Mesendoderm (in vitro differentiated cells): ENCODE measurements at regions not wholly inside any gene's neighbourhood (a gene's known extent, or its start where the extent isn't known, plus 50 kb on each side); places are given as distances from the start of the nearest gene placed in this dataset.

Experiments used
- DNase-seq: peaks from one replicate; pipeline ENCODE4 v3.0.0; 2013
- H2AK5ac ChIP-seq: 2 replicates; pipeline ENCODE4 v1.6.1; 2013; ENCODE audit warnings: low read length, inconsistent platforms
- H2BK120ac ChIP-seq: 2 replicates; pipeline ENCODE4 v1.6.1; 2013; ENCODE audit warnings: low read depth, mild to moderate bottlenecking, low read length, moderate library complexity, mixed read lengths
- H2BK15ac ChIP-seq: replicated peaks from 2 replicates; pipeline ENCODE4 v1.6.1; 2013; ENCODE audit warnings: low read depth, mild to moderate bottlenecking, moderate library complexity
- H2BK5ac ChIP-seq: 2 replicates; pipeline ENCODE4 v1.6.1; 2013; ENCODE audit warnings: low read length, inconsistent platforms
- H3K18ac ChIP-seq: 2 replicates; pipeline ENCODE4 v1.6.1; 2013; ENCODE audit warnings: mild to moderate bottlenecking, low read length, mixed read lengths
- H3K23ac ChIP-seq: one replicate; pipeline ENCODE4 v1.6.1; 2013; ENCODE audit warnings: low read length
- H3K27ac ChIP-seq: 2 replicates; pipeline ENCODE4 v1.5.1; 2013; ENCODE audit warnings: low read depth, mild to moderate bottlenecking, inconsistent platforms, low read length, moderate library complexity
- H3K27me3 ChIP-seq: 2 replicates; pipeline ENCODE4 v1.6.1; 2013; ENCODE audit warnings: low read length, control low read depth, mild to moderate bottlenecking, inconsistent platforms; ENCODE audit not compliant: insufficient read depth, poor library complexity
- H3K36me3 ChIP-seq: 2 replicates; pipeline ENCODE4 v1.6.1; 2013; ENCODE audit warnings: low read length, inconsistent platforms; ENCODE audit not compliant: control insufficient read depth, insufficient read depth
- H3K4ac ChIP-seq: one replicate; pipeline ENCODE4 v1.6.1; 2013; ENCODE audit warnings: low read depth, mild to moderate bottlenecking, low read length, moderate library complexity
- H3K4me1 ChIP-seq: 2 replicates; pipeline ENCODE4 v1.6.1; 2013; ENCODE audit warnings: low read depth, low read length, inconsistent platforms; ENCODE audit not compliant: control insufficient read depth
- H3K4me2 ChIP-seq: 2 replicates; pipeline ENCODE4 v1.6.1; 2013; ENCODE audit warnings: low read length
- H3K4me3 ChIP-seq: 2 replicates; pipeline ENCODE4 v1.5.1; 2013; ENCODE audit warnings: mild to moderate bottlenecking, low read length
- H3K56ac ChIP-seq: one replicate; pipeline ENCODE4 v1.6.1; 2013; ENCODE audit warnings: low read length
- H3K79me1 ChIP-seq: 2 replicates; pipeline ENCODE4 v1.6.1; 2013; ENCODE audit warnings: low read length, inconsistent platforms
- H3K79me2 ChIP-seq: 2 replicates; pipeline ENCODE4 v1.6.1; 2013; ENCODE audit warnings: mild to moderate bottlenecking, low read length; ENCODE audit not compliant: control insufficient read depth, insufficient read depth
- H3K9ac ChIP-seq: 2 replicates; pipeline ENCODE4 v1.6.1; 2013; ENCODE audit warnings: low read length, inconsistent platforms
- H4K5ac ChIP-seq: one replicate; pipeline ENCODE4 v1.6.1; 2013; ENCODE audit warnings: low read length
- H4K8ac ChIP-seq: one replicate; pipeline ENCODE4 v1.6.1; 2013; ENCODE audit warnings: low read depth, mild to moderate bottlenecking, control low read depth, low read length, moderate library complexity
- WGBS: extraction: QIAGEN DNeasy Blood & Tissue Kit; methylation state at CpG from one replicate; pipeline ENCODE4 v1.1.7; 2013; ENCODE audit warnings: low lambda C conversion rate, missing lambda C conversion rate; ENCODE audit not compliant: insufficient coverage; ENCODE audit errors: extremely low coverage; 5-methylcytosine and 5-hydroxymethylcytosine counted together

DNA sequence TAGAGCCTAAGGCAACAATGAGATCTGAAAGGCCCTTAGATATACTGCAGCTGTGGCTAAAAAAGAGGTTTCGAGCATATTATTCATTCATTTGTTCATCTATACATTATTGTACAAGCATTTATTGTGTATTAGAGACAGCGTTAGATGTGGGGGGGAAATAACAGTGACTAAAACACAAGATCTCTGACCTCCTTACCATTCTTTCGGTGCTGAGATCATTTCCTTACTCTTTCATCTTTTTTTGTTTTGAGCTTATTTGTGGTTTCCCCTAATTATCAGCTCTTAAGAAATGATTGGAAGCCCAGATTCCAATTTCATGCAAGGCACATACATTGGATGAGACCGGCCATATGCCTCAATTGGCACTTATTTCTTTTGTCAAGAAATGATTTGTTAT is 113.2 kb downstream of the SEC61B start:
- Histone ChIP-seq H2BK15ac (no peak overlapping the region), H3K4me2 (no peak overlapping the region), H4K8ac (no peak overlapping the region), H2BK120ac (no peak overlapping the region), H3K18ac (no peak overlapping the region), H3K79me2 (no peaks in the 10 kb centered on the region), H3K4me1 (no peaks in the 10 kb centered on the region), H3K4ac (no peak overlapping the region), H4K5ac (no peak overlapping the region), H3K27me3 (no peaks in the 10 kb centered on the region), H2BK5ac (no peak overlapping the region), H2AK5ac (no peak overlapping the region), H3K27ac (no peak overlapping the region), H3K4me3 (no peak overlapping the region), H3K36me3 (no peaks in the 10 kb centered on the region), H3K79me1 (no peaks in the 10 kb centered on the region), H3K56ac (no peak overlapping the region), H3K23ac (no peak overlapping the region), H3K9ac (no peak overlapping the region)
- no peak for DNase-seq
- WGBS: no CpG with 5 or more reads among the region's 4 CpGs

DNA sequence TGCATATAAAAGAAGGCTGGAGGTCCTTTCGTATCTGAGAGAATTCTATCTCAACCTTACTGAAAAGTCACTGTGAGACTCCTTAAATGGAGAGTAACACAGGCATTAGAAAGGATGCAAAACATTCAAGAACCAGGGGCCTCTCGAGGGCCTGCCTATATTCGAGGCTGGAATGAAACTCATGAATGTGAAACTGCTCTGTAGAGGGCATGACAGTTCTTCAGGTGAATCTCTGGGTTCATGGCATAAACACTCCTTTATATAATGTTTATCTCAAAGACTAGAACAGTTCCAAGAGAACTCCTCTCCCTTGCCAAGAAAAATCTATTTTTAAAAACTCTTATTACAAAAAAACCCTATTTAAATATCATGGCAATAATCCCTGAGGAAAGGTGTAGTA is 113.9 kb downstream of the SEC61B start:
- H3K79me2 ChIP-seq: no peaks in the 10 kb centered on the region
- no peak overlapping the region for H3K18ac ChIP-seq
- no CpG with 5 or more reads among the region's 3 CpGs for WGBS
- H3K56ac ChIP-seq: no peak overlapping the region
- H3K36me3 ChIP-seq: no peaks in the 10 kb centered on the region
- H4K5ac ChIP-seq: no peak overlapping the region
- H3K4ac ChIP-seq: no peak overlapping the region
- H3K4me3 ChIP-seq: no peak overlapping the region
- H3K79me1 ChIP-seq: no peaks in the 10 kb centered on the region
- no peak overlapping the region for H3K4me2 ChIP-seq
- H2BK5ac ChIP-seq: no peak overlapping the region
- no peak overlapping the region for H2AK5ac ChIP-seq
- H3K4me1 ChIP-seq: no peaks in the 10 kb centered on the region
- H3K9ac ChIP-seq: no peak overlapping the region
- H4K8ac ChIP-seq: no peak overlapping the region
- no peak overlapping the region for H3K23ac ChIP-seq
- no peaks in the 10 kb centered on the region for H3K27me3 ChIP-seq
- no peak overlapping the region for H2BK120ac ChIP-seq
- no peak overlapping the region for H3K27ac ChIP-seq
- H2BK15ac ChIP-seq: no peak overlapping the region
- no peak for DNase-seq

DNA sequence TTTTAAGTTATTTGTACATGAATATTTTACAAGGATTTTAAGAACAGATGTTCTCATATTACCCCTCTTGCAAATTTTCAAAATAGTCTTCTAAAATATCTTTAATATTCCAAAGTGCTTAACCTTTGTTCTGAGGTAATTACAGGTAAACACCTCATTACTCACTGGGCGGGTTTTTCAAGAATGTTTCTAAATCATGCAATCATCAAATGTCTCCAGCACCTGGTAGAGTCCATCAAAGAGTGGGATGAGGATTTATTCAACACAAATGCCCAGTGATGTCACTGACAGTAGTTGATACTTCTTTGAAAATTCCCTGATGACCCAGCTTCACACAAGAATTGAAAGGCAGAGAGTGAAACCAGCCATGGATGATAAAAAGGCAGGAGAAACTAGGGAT is 114.4 kb downstream of the SEC61B start:
- Histone ChIP-seq H3K9ac (no peak overlapping the region), H3K4me3 (no peak overlapping the region), H3K79me2 (no peaks in the 10 kb centered on the region), H3K23ac (no peak overlapping the region), H3K36me3 (no peaks in the 10 kb centered on the region), H3K4me2 (no peak overlapping the region), H3K18ac (no peak overlapping the region), H2AK5ac (no peak overlapping the region), H3K4ac (no peak overlapping the region), H3K27me3 (no peaks in the 10 kb centered on the region), H3K56ac (no peak overlapping the region), H3K27ac (no peak overlapping the region), H4K8ac (no peak overlapping the region), H3K79me1 (no peaks in the 10 kb centered on the region), H2BK15ac (no peak overlapping the region), H4K5ac (no peak overlapping the region), H2BK5ac (no peak overlapping the region), H2BK120ac (no peak overlapping the region), H3K4me1 (no peaks in the 10 kb centered on the region)
- no peak for DNase-seq
- no CpG with 5 or more reads among the region's 1 CpG for WGBS

DNA sequence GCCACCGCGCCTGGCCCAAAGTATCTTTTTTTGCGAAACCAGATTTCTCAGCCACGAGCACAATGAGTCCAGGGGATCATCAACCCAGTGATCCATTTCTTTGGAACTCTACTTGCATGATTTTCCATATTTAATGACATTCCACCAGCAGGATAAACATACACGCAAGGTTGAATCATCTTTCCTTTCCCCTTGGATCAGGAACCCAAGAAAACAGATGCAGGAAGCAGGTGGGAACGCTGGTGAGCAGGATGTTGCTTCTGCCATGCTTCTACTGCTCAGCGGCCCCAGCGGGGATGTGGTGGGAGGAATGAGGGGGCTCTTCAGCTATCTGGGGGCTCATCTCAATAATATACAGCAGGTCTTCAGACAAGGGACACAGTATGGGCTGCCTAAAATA is 118.2 kb downstream of the SEC61B start:
- no peak overlapping the region for H2BK120ac ChIP-seq
- no peak overlapping the region for H4K8ac ChIP-seq
- H3K23ac ChIP-seq: no peak overlapping the region
- no peaks in the 10 kb centered on the region for H3K79me2 ChIP-seq
- H3K36me3 ChIP-seq: no peaks in the 10 kb centered on the region
- H3K79me1 ChIP-seq: no peaks in the 10 kb centered on the region
- H3K9ac ChIP-seq: no peak overlapping the region
- no peak overlapping the region for H3K4ac ChIP-seq
- no peak overlapping the region for H3K27ac ChIP-seq
- no peak for DNase-seq
- H3K4me2 ChIP-seq: no peak overlapping the region
- H3K4me3 ChIP-seq: no peak overlapping the region
- no peaks in the 10 kb centered on the region for H3K27me3 ChIP-seq
- no CpG with 5 or more reads among the region's 8 CpGs for WGBS
- no peak overlapping the region for H2BK15ac ChIP-seq
- H3K56ac ChIP-seq: no peak overlapping the region
- H2AK5ac ChIP-seq: no peak overlapping the region
- no peak overlapping the region for H2BK5ac ChIP-seq
- H3K18ac ChIP-seq: no peak overlapping the region
- H4K5ac ChIP-seq: no peak overlapping the region
- H3K4me1 ChIP-seq: no peaks in the 10 kb centered on the region

DNA sequence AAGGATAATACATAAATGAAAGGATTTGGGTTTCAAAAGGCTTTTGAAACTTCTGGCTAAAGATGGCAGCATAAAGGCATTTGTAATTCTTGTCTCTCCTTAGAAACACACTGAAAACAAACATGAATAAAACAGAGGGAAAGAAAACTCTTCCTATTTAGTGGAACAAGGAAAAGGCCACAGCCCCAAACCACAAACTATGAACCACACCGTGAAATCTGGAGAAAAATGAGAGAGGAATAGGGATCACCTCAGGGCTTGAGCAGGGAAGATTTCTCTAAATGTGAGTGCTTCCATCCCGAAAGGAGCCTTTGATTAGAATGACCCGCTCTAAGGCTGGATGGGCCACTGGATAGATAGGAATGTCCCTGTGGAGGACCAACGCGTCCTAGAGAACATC is 119.6 kb downstream of the SEC61B start:
- no CpG with 5 or more reads among the region's 5 CpGs for whole genome bisulfite sequencing
- Histone ChIP-seq H2AK5ac (no peak overlapping the region), H3K4me3 (no peak overlapping the region), H2BK5ac (no peak overlapping the region), H2BK15ac (no peak overlapping the region), H3K4me1 (no peaks in the 10 kb centered on the region), H2BK120ac (no peak overlapping the region), H3K9ac (no peak overlapping the region), H3K18ac (no peak overlapping the region), H3K27me3 (no peaks in the 10 kb centered on the region), H3K36me3 (no peaks in the 10 kb centered on the region), H3K4me2 (no peak overlapping the region), H3K56ac (no peak overlapping the region), H3K79me1 (no peaks in the 10 kb centered on the region), H3K23ac (no peak overlapping the region), H3K27ac (no peak overlapping the region), H4K5ac (no peak overlapping the region), H3K4ac (no peak overlapping the region), H4K8ac (no peak overlapping the region), H3K79me2 (no peaks in the 10 kb centered on the region)
- DNase-seq: no peak

DNA sequence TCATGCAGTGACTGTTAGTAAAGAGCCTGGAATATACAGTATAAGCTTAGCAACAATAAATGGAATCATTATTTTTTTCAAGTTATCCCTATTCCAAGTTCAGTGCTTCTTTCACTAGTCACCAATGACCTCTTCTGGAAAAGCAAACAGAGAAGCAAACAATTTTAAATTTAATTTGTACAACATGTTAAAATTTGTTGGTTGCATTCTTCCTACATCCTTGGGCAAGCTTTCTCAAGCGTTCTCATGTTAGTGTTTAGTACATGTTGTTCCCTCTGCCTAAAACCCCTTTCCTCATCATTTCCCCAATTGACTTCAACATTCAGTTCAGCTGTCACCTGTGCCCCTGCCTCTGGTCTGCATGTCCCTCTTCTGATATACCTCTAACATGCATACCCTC is 123.4 kb downstream of the SEC61B start:
- no peaks in the 10 kb centered on the region for H3K79me2 ChIP-seq
- H3K4me2 ChIP-seq: no peak overlapping the region
- no peak overlapping the region for H4K8ac ChIP-seq
- no peak overlapping the region for H3K4me3 ChIP-seq
- H3K27me3 ChIP-seq: no peaks in the 10 kb centered on the region
- no peak overlapping the region for H2BK5ac ChIP-seq
- no peak for DNase-seq
- no peak overlapping the region for H3K9ac ChIP-seq
- H3K36me3 ChIP-seq: no peaks in the 10 kb centered on the region
- no peak overlapping the region for H4K5ac ChIP-seq
- no peak overlapping the region for H3K56ac ChIP-seq
- no peak overlapping the region for H3K4ac ChIP-seq
- no peak overlapping the region for H2BK120ac ChIP-seq
- no peak overlapping the region for H2AK5ac ChIP-seq
- H3K18ac ChIP-seq: no peak overlapping the region
- no CpG with 5 or more reads among the region's 1 CpG for WGBS
- H3K27ac ChIP-seq: no peak overlapping the region
- H3K79me1 ChIP-seq: no peaks in the 10 kb centered on the region
- no peak overlapping the region for H3K23ac ChIP-seq
- no peaks in the 10 kb centered on the region for H3K4me1 ChIP-seq
- H2BK15ac ChIP-seq: no peak overlapping the region
